NT2/D1 (cell line): ENCODE measurements at regions not wholly inside any gene's neighbourhood (a gene's known extent, or its start where the extent isn't known, plus 50 kb on each side); places are given as distances from the start of the nearest gene placed in this dataset.

Experiments
- YY1 ChIP-seq: IDR thresholded peaks from 2 replicates; pipeline ENCODE4 v1.6.1; 2011; ENCODE audit not compliant: insufficient read length, insufficient read depth
- ZNF274 ChIP-seq: IDR thresholded peaks from 2 replicates; pipeline ENCODE4 v1.6.1; 2011; ENCODE audit warnings: mild to moderate bottlenecking, low read depth, low read length

GRCh38 chr5:84986688-84987087, 602.0 kb upstream of the EDIL3 start:
- no peak for TF ChIP-seq YY1
- TF ChIP-seq ZNF274 = no peak
